ENCODE measurements at regions not wholly inside any gene's neighbourhood (a gene's known extent, or its start where the extent isn't known, plus 50 kb on each side); places are given as distances from the start of the nearest gene placed in this dataset.
A peak's percentile ranks its signal among the peaks of the same experiment; 100 is the strongest.

GRCh38 chr3:177519588-177519987 lies 322.3 kb upstream of the TBL1XR1 start:
- H3K27ac Mint-ChIP-seq, result no peak overlapping the region
- H3K4me1 Mint-ChIP-seq, result peaks cover 43% of the 10 kb centered on the region

GRCh38 chr3:177521305-177521704 lies 324.0 kb upstream of the TBL1XR1 start:
- H3K9me3 Mint-ChIP-seq, result peaks cover 29% of the 10 kb centered on the region
- no peak overlapping the region for H3K27ac Mint-ChIP-seq
- TF ChIP-seq CTCF (IDR thresholded peaks at IDR 0.05), result no peak

More at GRCh38 chr3:177519588-177519987, 322.3 kb upstream of the TBL1XR1 start:
- DNase-seq, result no peak
- no peak for TF ChIP-seq CTCF (IDR thresholded peaks at IDR 0.05)
- H3K9me3 Mint-ChIP-seq, result peaks cover 16% of the 10 kb centered on the region
- H3K4me3 Mint-ChIP-seq, result peak overlapping the region; percentile 5
- H3K36me3 Mint-ChIP-seq (ENCODE audit: low read depth), result peaks cover 5% of the 10 kb centered on the region
- peaks cover 3% of the 10 kb centered on the region for H3K27me3 Mint-ChIP-seq (ENCODE audit: low read depth, poor library complexity)

GRCh38 chr3:177522051-177522450 lies 324.8 kb upstream of the TBL1XR1 start:
- peaks cover 50% of the 10 kb centered on the region for H3K4me1 Mint-ChIP-seq
- H3K9me3 Mint-ChIP-seq, result peaks cover 35% of the 10 kb centered on the region
- peaks cover 3% of the 10 kb centered on the region for H3K27me3 Mint-ChIP-seq (ENCODE audit: low read depth, poor library complexity)
- no peak for DNase-seq
- TF ChIP-seq CTCF (IDR thresholded peaks at IDR 0.05), result no peak
- H3K27ac Mint-ChIP-seq, result no peak overlapping the region
- no peak overlapping the region for H3K4me3 Mint-ChIP-seq
- peaks cover 18% of the 10 kb centered on the region for H3K36me3 Mint-ChIP-seq (ENCODE audit: low read depth)

More at GRCh38 chr3:177521305-177521704, 324.0 kb upstream of the TBL1XR1 start:
- Mint-ChIP-seq H3K4me3 (no peak overlapping the region), H3K4me1 (peaks cover 49% of the 10 kb centered on the region), H3K36me3 (ENCODE audit: low read depth) (peaks cover 17% of the 10 kb centered on the region), H3K27me3 (ENCODE audit: low read depth, poor library complexity) (peaks cover 3% of the 10 kb centered on the region)
- DNase-seq, result no peak

GRCh38 chr3:177523067-177523675 lies 325.9 kb upstream of the TBL1XR1 start:
- no peak overlapping the region for H3K27ac Mint-ChIP-seq
- peaks cover 49% of the 10 kb centered on the region for H3K4me1 Mint-ChIP-seq

GRCh38 chr3:177523872-177524438 lies 326.7 kb upstream of the TBL1XR1 start:
- no peak for DNase-seq
- TF ChIP-seq CTCF (IDR thresholded peaks at IDR 0.05), result no peak
- peaks cover 3% of the 10 kb centered on the region for H3K27me3 Mint-ChIP-seq (ENCODE audit: low read depth, poor library complexity)
- H3K4me1 Mint-ChIP-seq, result peaks cover 41% of the 10 kb centered on the region
- H3K27ac Mint-ChIP-seq, result peak overlapping the region; percentile 16
- H3K9me3 Mint-ChIP-seq, result peaks cover 54% of the 10 kb centered on the region
- H3K36me3 Mint-ChIP-seq (ENCODE audit: low read depth), result peaks cover 32% of the 10 kb centered on the region
- H3K4me3 Mint-ChIP-seq, result no peak overlapping the region

More at GRCh38 chr3:177523067-177523675, 325.9 kb upstream of the TBL1XR1 start:
- DNase-seq, result no peak
- Mint-ChIP-seq H3K9me3 (peaks cover 46% of the 10 kb centered on the region), H3K36me3 (ENCODE audit: low read depth) (peaks cover 25% of the 10 kb centered on the region), H3K4me3 (no peak overlapping the region), H3K27me3 (ENCODE audit: low read depth, poor library complexity) (peaks cover 3% of the 10 kb centered on the region)
- no peak for TF ChIP-seq CTCF (IDR thresholded peaks at IDR 0.05)

GRCh38 chr3:177524742-177525141 lies 327.5 kb upstream of the TBL1XR1 start:
- TF ChIP-seq CTCF (IDR thresholded peaks at IDR 0.05), result no peak
- peaks cover 1% of the 10 kb centered on the region for H3K27me3 Mint-ChIP-seq (ENCODE audit: low read depth, poor library complexity)
- H3K4me3 Mint-ChIP-seq, result no peak overlapping the region
- H3K27ac Mint-ChIP-seq, result no peak overlapping the region
- H3K4me1 Mint-ChIP-seq, result peaks cover 35% of the 10 kb centered on the region
- peaks cover 33% of the 10 kb centered on the region for H3K36me3 Mint-ChIP-seq (ENCODE audit: low read depth)
- no peak for DNase-seq
- peaks cover 51% of the 10 kb centered on the region for H3K9me3 Mint-ChIP-seq
